ENCODE measurements at regions not wholly inside any gene's neighbourhood (a gene's known extent, or its start where the extent isn't known, plus 50 kb on each side); places are given as distances from the start of the nearest gene placed in this dataset.

- Mint-ChIP-seq H3K27ac (no peak overlapping the region), H3K9me3 (peaks cover 0 to 2% of the 10 kb centered on the region in 2 donors), H3K4me3 (no peak overlapping the region), H3K4me1 (peaks cover 17 to 35% of the 10 kb centered on the region in 2 donors), H3K36me3 (no peaks in the 10 kb centered on the region), H3K27me3 (peaks cover 0 to 1% of the 10 kb centered on the region in 2 donors)
- DNase-seq (no peak), ATAC-seq (replicated peaks) (no peak)
These were observed 190.3 kb upstream of the TAB2 start for GRCh38 chr6:149127212-149127611.

DNA sequence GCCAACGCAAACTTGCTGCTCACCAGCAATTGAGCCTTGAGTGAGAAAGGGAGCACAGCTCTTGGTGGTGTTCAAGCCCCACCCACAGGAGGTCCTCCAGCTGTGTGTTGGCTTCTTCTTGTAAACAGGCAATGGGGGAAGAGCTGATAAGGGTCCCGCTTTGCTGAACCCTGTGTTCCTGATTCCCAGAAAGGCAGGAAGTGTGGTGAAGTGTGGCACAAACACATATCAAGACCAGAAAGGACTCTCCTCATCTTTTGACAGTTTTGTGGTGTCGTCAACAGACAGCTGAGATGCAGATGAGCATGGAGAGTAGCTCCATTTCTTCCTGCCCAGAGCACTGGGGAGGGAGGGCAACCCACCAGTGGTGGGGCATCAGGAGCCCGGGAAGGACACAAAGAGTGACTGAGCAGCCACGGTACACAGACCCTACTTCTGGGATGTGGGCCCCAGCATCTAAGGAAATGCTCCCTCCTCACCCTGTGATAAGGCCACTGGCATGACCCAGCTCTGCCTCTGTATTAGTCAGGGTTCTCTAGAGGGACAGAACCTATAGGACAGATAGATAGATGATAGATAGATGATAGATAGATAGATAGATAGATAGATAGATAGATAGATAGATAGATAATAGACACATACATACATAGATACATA is 188.9 kb upstream of the TAB2 start:
- peaks cover 0 to 2% of the 10 kb centered on the region in 2 donors for H3K9me3 Mint-ChIP-seq
- peaks cover 17 to 35% of the 10 kb centered on the region in 2 donors for H3K4me1 Mint-ChIP-seq
- no peak for DNase-seq
- peak overlapping the region; percentile 79 for H3K27ac Mint-ChIP-seq
- peak overlapping the region; percentile 9 to 25 for H3K4me3 Mint-ChIP-seq
- H3K27me3 Mint-ChIP-seq: peaks cover 0 to 4% of the 10 kb centered on the region in 2 donors
- peak; percentile 42 to 55 for ATAC-seq (replicated peaks)
- H3K36me3 Mint-ChIP-seq: no peaks in the 10 kb centered on the region

DNA sequence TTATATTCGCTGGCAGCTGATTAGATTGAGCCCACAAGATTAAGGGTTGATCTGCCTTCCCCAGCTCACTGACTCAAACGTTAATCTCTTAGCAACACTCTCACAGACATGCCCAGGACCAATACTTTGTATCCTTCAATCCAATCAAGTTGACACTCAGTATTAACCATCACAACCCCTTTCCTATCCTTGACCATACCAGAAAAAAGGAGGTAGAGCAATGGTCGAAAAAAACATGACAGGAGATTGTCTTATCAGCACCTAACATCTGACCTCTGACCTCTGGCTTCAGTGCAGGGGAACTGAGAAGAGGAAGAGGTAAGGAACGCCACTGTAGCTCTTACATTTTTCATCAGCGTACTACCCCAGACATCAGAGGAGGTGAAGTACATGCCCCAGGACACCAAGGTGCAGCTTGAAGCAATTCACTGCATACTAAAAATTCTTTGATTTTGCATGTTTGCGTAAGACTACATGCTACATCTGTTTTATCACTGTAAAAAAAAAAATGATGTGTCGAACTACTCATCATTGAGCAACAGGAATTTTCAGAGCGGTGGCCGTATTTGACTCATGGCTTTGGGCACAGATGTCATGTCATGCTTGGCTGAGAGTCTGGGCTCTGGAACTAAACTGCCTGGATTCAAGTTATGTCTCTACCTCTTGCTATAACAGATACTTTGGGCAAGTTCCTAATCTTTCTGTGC is 188.0 kb upstream of the TAB2 start:
- no peaks in the 10 kb centered on the region for H3K36me3 Mint-ChIP-seq
- H3K9me3 Mint-ChIP-seq: peaks cover 0 to 2% of the 10 kb centered on the region in 2 donors
- H3K4me3 Mint-ChIP-seq: no peak overlapping the region
- ATAC-seq (replicated peaks): peak; percentile 96 to 97
- peaks cover 0 to 4% of the 10 kb centered on the region in 2 donors for H3K27me3 Mint-ChIP-seq
- peaks cover 17 to 35% of the 10 kb centered on the region in 2 donors for H3K4me1 Mint-ChIP-seq
- H3K27ac Mint-ChIP-seq: peak overlapping the region; percentile 91
- DNase-seq: peak; percentile 38

GRCh38 chr6:149130090-149130489 is 187.4 kb upstream of the TAB2 start:
- peaks cover 0 to 2% of the 10 kb centered on the region in 2 donors for H3K9me3 Mint-ChIP-seq
- peaks cover 17 to 35% of the 10 kb centered on the region in 2 donors for H3K4me1 Mint-ChIP-seq
- no peaks in the 10 kb centered on the region for H3K36me3 Mint-ChIP-seq
- H3K4me3 Mint-ChIP-seq: no peak overlapping the region
- ATAC-seq (replicated peaks) (no peak), DNase-seq (no peak)
- no peak overlapping the region for H3K27ac Mint-ChIP-seq
- peaks cover 0 to 4% of the 10 kb centered on the region in 2 donors for H3K27me3 Mint-ChIP-seq

GRCh38 chr6:149130508-149130907 is 187.0 kb upstream of the TAB2 start:
- no peak overlapping the region for H3K4me3 Mint-ChIP-seq
- peaks cover 0 to 4% of the 10 kb centered on the region in 2 donors for H3K27me3 Mint-ChIP-seq
- ATAC-seq (replicated peaks) (no peak), DNase-seq (no peak)
- no peak overlapping the region for H3K27ac Mint-ChIP-seq
- H3K4me1 Mint-ChIP-seq: peaks cover 17 to 35% of the 10 kb centered on the region in 2 donors
- H3K36me3 Mint-ChIP-seq: no peaks in the 10 kb centered on the region
- H3K9me3 Mint-ChIP-seq: peaks cover 0 to 2% of the 10 kb centered on the region in 2 donors

- H3K4me3 Mint-ChIP-seq: no peak overlapping the region
- H3K36me3 Mint-ChIP-seq: no peaks in the 10 kb centered on the region
- no peak for DNase-seq
- ATAC-seq (replicated peaks): no peak
- H3K9me3 Mint-ChIP-seq: no peaks in the 10 kb centered on the region
- no peak overlapping the region for H3K27ac Mint-ChIP-seq
- peaks cover 17 to 27% of the 10 kb centered on the region in 2 donors for H3K4me1 Mint-ChIP-seq
- H3K27me3 Mint-ChIP-seq: peaks cover 0 to 4% of the 10 kb centered on the region in 2 donors
These were observed 185.6 kb upstream of the TAB2 start for GRCh38 chr6:149131891-149132290.

GRCh38 chr6:149132336-149132735 is 185.2 kb upstream of the TAB2 start:
- DNase-seq (no peak), ATAC-seq (replicated peaks) (no peak)
- Mint-ChIP-seq H3K9me3 (no peaks in the 10 kb centered on the region), H3K27ac (no peak overlapping the region), H3K4me3 (no peak overlapping the region), H3K4me1 (peaks cover 17 to 26% of the 10 kb centered on the region in 2 donors), H3K27me3 (peaks cover 0 to 4% of the 10 kb centered on the region in 2 donors), H3K36me3 (no peaks in the 10 kb centered on the region)

DNA sequence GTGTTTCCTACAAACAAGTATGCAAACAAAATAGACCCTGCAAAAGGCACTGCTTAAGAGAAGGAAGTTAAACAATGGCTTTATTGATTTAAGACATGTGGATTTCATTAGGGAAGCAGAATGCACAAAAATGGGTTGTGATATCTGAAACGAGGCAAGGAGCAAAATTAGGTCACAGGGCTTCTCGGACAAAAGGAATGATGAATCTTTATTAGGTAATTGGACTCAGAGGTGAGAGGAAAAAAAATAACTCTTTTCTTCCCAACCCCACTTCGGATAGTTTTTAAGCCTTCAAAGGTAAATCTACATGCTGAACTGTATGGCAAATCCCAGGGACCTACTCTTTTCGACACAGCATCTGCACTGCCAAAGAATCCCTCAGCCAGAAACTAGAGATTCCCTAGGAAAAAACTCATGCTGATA is 183.0 kb upstream of the TAB2 start:
- Mint-ChIP-seq H3K27ac (no peak overlapping the region), H3K4me3 (no peak overlapping the region), H3K36me3 (no peaks in the 10 kb centered on the region), H3K4me1 (peaks cover 7 to 10% of the 10 kb centered on the region in 2 donors), H3K27me3 (peaks cover 0 to 4% of the 10 kb centered on the region in 2 donors), H3K9me3 (no peaks in the 10 kb centered on the region)
- no peak for DNase-seq
- ATAC-seq (replicated peaks): no peak

DNA sequence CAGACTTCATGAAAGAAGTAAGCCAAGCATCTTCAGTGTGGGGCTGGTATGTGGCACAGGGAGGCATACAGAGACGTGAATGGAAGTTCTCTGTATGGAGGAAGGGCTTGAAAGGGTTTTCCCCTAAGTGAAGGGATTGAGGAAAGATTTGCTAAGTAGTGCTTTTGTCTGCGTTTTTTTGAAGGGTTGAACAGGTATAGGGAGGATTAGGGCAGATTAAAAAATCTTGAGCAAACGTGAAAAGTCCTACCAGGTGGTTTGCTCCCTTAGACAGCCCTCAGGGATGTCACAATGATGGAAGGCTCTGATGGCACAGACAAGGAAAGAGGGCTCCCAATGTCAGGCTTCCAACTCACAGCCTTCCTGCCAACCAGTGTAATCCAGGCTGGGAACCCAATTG is 181.7 kb upstream of the TAB2 start:
- no peak overlapping the region for H3K27ac Mint-ChIP-seq
- H3K4me3 Mint-ChIP-seq: no peak overlapping the region
- no peaks in the 10 kb centered on the region for H3K9me3 Mint-ChIP-seq
- ATAC-seq (replicated peaks) (no peak), DNase-seq (no peak)
- peaks cover 0 to 4% of the 10 kb centered on the region in 2 donors for H3K27me3 Mint-ChIP-seq
- peaks cover 12 to 15% of the 10 kb centered on the region in 2 donors for H3K4me1 Mint-ChIP-seq
- no peaks in the 10 kb centered on the region for H3K36me3 Mint-ChIP-seq

DNA sequence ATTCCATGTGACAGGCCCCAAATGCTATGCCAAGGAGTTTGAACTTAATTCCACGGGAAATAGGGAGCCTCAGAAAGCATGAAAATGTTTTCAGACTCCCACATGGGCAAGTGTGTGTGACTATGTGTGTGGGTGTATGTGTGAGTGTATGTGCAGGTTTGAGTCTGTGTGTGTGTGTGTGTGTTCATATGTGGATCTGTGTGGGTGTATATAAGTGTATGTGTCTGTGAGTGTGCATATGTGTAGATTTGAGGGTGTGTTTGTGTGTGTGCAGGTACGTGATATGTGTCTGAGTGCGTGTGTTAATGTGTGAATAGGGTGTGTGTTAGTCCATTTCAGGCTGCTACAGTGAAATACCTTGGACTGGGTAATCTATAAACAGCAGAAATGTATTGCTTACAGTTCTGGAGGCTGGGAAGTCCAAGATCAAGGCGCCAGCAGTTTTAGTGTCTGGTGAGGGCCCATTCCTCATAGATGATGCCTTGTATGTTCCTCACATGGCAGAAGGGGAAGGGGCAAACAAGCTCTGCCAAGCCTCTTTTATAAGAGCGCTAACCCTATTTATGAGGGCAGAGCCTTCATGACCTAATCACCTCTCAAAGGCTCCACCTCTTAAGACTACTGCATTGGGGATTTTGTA is 181.1 kb upstream of the TAB2 start:
- no peak for ATAC-seq (replicated peaks)
- H3K9me3 Mint-ChIP-seq: no peaks in the 10 kb centered on the region
- H3K4me1 Mint-ChIP-seq: peaks cover 18% of the 10 kb centered on the region in 2 donors
- no peak for DNase-seq
- peaks cover 0 to 4% of the 10 kb centered on the region in 2 donors for H3K27me3 Mint-ChIP-seq
- no peak overlapping the region for H3K27ac Mint-ChIP-seq
- no peaks in the 10 kb centered on the region for H3K36me3 Mint-ChIP-seq
- H3K4me3 Mint-ChIP-seq: no peak overlapping the region

- H3K4me3 Mint-ChIP-seq: no peak overlapping the region
- DNase-seq (no peak), ATAC-seq (replicated peaks) (no peak)
- H3K27ac Mint-ChIP-seq: no peak overlapping the region
- H3K4me1 Mint-ChIP-seq: peaks cover 18 to 23% of the 10 kb centered on the region in 2 donors
- H3K9me3 Mint-ChIP-seq: no peaks in the 10 kb centered on the region
- peaks cover 0 to 4% of the 10 kb centered on the region in 2 donors for H3K27me3 Mint-ChIP-seq
- H3K36me3 Mint-ChIP-seq: no peaks in the 10 kb centered on the region
These were observed 180.6 kb upstream of the TAB2 start for GRCh38 chr6:149136913-149137286.

DNA sequence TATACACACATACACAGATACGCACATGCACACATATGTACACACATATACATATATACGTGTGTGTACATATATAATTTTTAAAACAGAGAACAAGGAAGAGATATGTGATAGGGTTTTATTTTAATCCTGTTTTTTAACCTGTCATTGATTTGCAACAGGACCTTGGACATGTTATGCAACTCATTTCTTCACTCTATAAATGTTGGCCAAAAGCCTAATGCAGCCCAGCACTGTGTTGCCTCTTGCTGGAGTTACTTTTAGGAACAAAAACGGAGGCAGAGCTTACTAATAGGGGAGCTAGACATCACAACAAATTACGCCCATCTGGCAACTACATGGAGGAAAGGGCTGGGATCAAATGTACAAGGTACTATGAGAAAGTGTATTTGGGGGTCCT is 179.9 kb upstream of the TAB2 start:
- no peaks in the 10 kb centered on the region for H3K27me3 Mint-ChIP-seq
- no peak overlapping the region for H3K4me3 Mint-ChIP-seq
- no peak overlapping the region for H3K27ac Mint-ChIP-seq
- H3K4me1 Mint-ChIP-seq: peaks cover 18 to 27% of the 10 kb centered on the region in 2 donors
- no peaks in the 10 kb centered on the region for H3K36me3 Mint-ChIP-seq
- H3K9me3 Mint-ChIP-seq: no peaks in the 10 kb centered on the region
- DNase-seq (no peak), ATAC-seq (replicated peaks) (no peak)

- H3K4me3 Mint-ChIP-seq: no peak overlapping the region
- no peaks in the 10 kb centered on the region for H3K36me3 Mint-ChIP-seq
- peaks cover 18 to 27% of the 10 kb centered on the region in 2 donors for H3K4me1 Mint-ChIP-seq
- no peaks in the 10 kb centered on the region for H3K27me3 Mint-ChIP-seq
- ATAC-seq (replicated peaks) (no peak), DNase-seq (no peak)
- H3K9me3 Mint-ChIP-seq: no peaks in the 10 kb centered on the region
- no peak overlapping the region for H3K27ac Mint-ChIP-seq
These were observed 179.4 kb upstream of the TAB2 start for GRCh38 chr6:149138089-149138488.

DNA sequence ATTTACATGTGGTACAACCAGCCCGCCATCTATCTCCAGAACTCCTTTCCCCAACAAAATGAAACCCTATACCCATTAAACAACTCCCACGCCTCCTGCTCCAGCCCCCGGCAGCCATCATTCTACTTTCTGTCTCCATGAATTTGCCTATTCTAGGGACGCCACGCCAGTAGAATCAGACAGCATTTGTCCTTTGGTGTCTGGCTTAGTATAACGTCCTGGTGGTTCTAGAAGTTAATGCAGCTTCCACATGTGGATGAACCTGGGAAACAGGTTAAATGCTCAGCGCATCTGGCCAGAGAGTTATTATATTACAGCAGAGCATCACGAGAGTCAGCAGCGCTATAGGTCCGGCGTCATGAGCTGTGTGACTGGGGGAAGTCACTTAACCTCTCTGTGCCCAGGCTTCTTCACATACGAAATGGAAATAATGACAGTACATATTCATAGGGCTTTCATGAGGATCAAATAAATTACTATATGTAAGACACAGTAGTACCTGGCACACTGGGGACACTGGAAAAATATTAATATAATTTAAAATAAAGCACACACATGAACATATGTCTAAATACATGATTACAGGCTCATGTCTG is 178.7 kb upstream of the TAB2 start:
- ATAC-seq (replicated peaks) (no peak), DNase-seq (no peak)
- Mint-ChIP-seq H3K27ac (peak overlapping the region; percentile 56), H3K36me3 (no peaks in the 10 kb centered on the region), H3K9me3 (no peaks in the 10 kb centered on the region), H3K4me1 (peaks cover 18 to 27% of the 10 kb centered on the region in 2 donors), H3K27me3 (no peaks in the 10 kb centered on the region), H3K4me3 (no peak overlapping the region)

Measured in stimulated activated naive B cell treated with anti-CD40 and anti-IgM and Interleukin-4, amounts not matched to agents 10 μg/mL and 1 μg/mL and 100 μg/mL, for 72 hours (primary cell).